GM18519 (cell line): ENCODE measurements at regions not wholly inside any gene's neighbourhood (a gene's known extent, or its start where the extent isn't known, plus 50 kb on each side); places are given as distances from the start of the nearest gene placed in this dataset.
"Not testable (repeated sequence)": the region's sequence is repeated elsewhere in the genome, so short reads cannot be mapped to it uniquely, and the experiment has no call there.

ENCODE experiments used
- ATAC-seq: cut with Tn5 transposase; IDR thresholded peaks from one replicate; pipeline ENCODE4 v1.9.1; 2021; ENCODE audit warnings: mild to moderate bottlenecking, moderate library complexity; ENCODE audit not compliant: unreplicated experiment, low FRiP score

GRCh38 chr6:88458662-88459061, 292.5 kb upstream of the CNR1 start:
- no peak for ATAC-seq

DNA sequence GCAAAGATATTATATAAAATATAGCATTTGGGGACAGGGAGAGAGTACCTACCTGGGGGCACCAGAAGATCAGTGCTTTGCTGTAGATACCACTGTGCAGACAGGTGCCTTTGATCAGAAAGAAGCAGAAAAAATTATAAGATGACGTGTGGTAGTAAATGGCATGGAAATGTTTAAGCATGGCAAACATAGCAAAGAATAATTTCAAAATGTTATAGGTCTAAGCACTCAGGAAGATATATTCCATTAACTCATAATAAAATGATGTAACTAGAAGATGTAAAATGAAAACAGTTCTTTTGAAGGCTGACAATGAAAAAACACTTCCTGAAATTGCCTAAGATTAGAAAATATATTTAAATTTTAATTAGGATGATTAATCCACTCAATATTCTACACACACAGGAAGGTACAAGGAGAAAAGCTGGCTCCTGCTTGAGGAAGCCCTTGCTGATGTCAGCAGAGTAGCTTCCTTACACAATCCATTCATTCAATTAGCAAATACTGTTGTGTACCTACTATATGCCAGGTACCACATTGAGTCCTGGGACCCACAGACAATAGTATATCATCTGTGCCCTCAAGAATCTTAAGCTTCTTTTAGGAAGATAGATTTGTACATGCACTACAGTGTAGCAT, 290.2 kb upstream of the CNR1 start:
- ATAC-seq, result no peak

DNA sequence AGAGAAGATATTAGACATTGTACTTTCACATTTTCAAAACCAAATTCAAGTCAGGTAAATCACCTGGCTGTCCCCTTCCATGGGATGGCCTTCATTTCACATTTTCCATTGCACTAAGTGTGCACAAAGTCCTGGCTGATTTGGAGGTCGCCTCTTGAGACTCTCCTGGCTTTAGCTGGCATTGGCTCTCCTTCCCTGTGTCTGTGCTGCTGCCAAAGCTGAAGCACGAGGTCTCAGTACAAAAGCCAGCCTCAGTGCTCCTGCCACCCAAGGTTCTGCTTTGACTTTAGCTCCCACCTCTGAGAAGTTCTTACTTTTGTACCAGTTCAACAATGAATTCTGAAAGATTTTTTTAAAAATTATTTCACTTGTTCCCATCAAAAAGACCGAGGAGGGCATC, 289.2 kb upstream of the CNR1 start:
- ATAC-seq, result no peak

- ATAC-seq, result no peak
These were observed 288.5 kb upstream of the CNR1 start for GRCh38 chr6:88454658-88455057.

DNA sequence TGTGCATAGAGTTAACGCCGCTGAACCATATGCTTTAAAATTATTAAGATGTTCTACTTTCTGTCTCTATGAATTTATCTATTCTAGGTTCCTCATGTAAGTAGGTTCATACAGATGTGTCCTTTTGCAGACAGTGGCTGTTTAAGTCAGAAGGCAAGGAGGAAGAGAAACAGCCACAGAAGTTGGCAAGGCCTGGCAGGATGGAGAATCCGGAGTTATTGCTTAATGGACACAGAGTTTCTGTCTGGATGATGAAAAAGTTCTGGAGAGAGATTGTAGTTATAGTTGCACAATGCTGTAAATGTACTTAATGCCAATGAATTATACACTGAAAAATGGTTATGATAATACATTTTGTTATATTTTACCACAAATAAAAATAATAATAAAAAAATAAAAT, 283.6 kb upstream of the CNR1 start:
- ATAC-seq, result no peak

DNA sequence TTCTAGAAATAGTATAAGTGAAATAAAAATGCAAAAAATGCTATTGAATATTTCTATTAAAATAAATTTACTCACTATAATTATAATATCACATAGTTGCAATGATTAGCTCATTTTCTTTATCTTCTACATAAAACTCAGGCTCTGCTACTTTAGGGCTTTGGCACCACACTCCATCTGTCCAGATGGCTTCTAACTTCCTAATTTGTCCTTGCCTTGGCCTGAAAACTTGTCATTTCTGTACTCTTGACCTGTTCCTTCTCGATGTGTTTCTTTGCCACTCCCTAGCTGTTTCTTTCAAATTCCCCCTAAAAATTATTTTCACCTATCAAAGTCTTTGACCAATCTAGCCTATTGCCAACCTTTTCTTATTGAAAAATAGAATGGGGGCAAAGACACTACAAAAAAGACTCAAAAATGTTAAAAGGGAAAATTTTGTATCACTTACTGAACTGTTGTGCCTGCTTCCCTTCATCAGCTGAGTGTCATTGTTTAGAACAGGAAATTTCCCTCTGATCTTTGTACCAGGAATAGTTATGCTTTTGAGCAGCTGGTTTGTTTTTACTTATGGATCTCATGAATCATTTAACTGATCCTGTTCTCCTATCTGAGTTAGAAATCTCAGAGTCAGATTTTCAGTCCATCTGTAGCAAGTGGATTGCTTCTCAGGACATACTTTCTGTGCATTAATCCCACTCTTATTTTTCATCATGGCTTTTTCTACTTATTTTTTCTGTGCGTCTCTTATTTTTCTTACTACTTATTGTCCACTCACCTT, 279.2 kb upstream of the CNR1 start:
- no peak for ATAC-seq

DNA sequence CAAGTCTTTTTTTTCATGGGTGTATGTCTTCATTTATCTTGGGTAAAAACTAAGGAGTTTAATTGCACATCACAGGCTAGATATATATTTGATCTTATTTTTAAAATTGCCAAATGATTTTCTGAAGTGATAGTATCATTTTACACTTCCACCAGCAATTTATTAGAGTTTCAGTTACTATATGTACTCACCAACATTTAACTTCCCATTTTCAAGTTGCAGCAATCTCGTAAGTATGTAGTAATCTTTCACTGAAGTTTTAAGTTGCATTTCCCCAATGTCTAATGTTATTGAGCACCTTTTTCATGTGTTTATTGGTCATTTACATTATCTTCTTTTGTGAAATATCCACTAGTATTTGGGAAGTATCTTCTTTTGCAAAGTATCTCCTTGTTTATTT, 277.4 kb upstream of the CNR1 start:
- ATAC-seq, result no peak

- no peak for ATAC-seq
These were observed 276.6 kb upstream of the CNR1 start for GRCh38 chr6:88442737-88443136.

- no peak for ATAC-seq
These were observed 275.2 kb upstream of the CNR1 start for GRCh38 chr6:88441346-88441745.

- no peak for ATAC-seq
These were observed 261.9 kb upstream of the CNR1 start for GRCh38 chr6:88428068-88428467.

- no peak for ATAC-seq
These were observed 259.9 kb upstream of the CNR1 start for GRCh38 chr6:88426005-88426404.

DNA sequence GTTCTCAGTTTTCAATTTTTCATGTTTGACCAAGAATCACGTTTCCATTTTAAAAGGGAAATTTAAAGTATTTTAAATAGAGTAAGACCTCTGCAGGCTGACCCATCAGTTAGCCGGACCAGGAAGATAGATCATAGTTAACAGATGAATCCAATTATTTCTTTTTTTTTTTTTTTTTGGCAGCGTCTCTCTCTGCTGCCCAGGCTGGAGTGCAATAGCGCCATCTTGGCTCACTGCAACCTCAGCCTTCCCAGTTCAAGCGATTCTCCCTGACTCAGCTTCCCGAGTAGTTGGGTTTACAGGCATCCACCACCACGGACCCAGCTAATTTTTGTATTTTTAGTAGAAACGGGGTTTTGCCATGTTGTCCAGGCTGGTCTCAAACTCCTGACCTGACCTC, 256.7 kb upstream of the CNR1 start:
- ATAC-seq, result no peak

DNA sequence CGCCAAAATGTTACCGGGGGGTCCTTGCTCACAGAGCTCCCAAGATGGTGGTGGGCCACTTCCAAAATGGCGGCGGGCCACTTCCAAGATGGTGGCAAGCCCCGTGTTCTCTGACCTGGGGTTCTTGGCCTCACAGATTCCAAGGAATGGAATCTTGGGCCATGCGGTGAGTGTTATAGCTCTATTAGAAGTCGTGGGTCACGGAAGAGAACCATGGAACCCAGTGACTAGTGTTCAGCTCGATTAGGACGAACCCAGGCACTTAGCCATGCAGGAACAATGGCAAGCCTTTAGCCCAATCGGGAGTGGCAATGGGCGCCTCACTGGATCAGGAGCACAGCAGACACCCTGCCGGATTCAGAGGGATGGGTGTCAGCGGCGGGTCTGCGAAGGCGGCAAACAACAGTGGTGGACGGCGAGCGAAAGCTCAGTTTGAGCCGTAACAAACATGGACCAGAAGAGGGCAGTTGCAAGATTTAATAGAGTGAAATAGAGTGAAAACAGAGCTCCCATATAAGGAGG, 254.9 kb upstream of the CNR1 start:
- not testable (repeated sequence) for ATAC-seq

DNA sequence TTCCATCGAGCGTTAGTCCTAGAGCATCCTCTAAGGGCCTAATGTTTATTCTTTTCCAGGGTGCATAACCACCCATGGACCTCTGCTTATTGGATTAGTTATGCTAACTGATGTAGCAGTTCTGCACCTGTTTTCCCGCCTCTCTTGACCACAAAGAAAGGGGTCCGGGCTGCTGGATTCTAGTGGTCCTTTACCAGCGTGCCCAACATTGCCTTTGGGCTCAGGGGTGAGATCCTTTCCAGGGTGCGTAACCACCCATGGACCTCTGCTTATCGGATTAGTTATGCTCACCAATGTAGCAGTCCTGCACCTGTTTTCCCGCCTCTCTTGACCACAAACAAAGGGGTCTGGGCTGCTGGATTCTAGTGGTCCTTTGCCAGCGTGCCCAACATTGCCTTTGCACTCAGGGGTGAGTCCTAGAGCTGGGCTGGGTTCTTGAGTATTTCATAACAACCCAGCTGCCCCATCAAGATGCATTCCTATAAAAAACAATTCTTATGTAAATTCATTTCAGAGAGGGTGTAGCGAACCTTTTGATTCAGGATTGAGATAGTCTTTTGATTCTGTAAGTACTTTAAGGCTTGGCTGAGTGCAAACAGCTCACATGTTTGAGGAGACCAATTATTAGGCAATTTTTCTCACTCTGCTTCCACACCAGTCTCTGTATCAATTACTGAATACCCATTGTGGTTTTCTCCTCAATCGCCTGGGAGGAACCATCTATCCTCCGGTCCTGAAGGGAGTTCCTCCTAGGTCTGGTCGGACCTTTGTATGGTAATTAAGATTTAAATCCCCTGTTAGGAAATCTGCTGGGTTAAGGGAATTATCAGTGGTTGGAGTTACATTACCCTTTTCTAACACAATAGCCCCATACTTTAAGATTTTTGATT, 253.0 kb upstream of the CNR1 start:
- not testable (repeated sequence) for ATAC-seq

GRCh38 chr6:88417361-88417760, 251.2 kb upstream of the CNR1 start:
- ATAC-seq, result not testable (repeated sequence)

DNA sequence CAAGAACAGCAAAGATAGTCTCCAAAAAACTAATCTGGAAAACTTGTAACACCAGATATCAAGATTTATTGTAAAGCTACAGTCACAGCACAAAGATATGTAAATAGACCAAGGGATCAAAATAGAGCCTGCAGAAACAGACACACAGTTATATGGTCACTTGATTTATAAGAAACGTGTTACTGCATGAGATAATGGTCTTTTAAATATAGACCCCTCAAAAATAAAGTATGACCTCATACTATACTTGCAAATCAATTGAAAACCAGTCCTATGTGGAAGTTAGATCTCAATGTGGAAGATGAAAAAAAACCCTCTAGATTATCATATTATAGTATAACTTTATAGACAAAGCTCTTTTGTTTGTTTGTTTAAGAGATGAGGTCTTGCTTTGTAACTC, 247.3 kb upstream of the CNR1 start:
- ATAC-seq, result no peak

DNA sequence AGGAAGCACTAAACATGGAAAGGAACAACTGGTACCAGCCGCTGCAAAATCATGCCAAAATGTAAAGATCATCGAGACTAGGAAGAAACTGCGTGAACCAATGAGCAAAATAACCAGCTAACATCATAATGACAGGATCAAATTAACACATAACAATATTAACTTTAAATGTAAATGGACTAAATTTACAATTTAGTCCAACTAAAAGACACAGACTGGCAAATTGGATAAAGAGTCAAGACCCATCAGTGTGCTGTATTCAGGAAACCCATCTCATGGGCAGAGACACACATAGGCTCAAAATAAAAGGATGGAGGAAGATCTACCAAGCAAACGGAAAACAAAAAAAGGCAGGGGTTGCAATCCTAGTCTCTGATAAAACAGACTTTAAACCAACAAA, 242.2 kb upstream of the CNR1 start:
- ATAC-seq, result not testable (repeated sequence)

GRCh38 chr6:88406674-88407073, 240.5 kb upstream of the CNR1 start:
- not testable (repeated sequence) for ATAC-seq

DNA sequence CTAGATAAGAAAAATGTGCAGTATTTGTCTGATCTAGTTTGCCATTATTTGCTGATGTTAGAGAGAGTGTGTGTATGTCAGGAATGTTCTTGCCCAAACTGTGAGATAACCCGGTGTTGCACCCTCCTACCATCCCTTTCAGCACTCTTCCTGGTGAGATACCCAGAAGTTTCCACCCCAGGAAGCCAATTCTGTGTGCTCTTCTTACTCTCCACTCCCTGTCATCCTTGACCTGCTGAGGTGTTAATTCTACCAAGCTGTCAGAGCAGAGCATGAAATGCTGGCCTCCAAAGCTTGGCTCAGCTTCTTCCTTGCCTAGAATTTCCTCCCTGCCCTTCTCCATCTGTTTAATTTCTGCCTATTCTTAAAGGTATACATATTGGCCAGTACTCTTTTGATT, 237.3 kb upstream of the CNR1 start:
- no peak for ATAC-seq

GRCh38 chr6:88402909-88403308, 236.8 kb upstream of the CNR1 start:
- no peak for ATAC-seq

DNA sequence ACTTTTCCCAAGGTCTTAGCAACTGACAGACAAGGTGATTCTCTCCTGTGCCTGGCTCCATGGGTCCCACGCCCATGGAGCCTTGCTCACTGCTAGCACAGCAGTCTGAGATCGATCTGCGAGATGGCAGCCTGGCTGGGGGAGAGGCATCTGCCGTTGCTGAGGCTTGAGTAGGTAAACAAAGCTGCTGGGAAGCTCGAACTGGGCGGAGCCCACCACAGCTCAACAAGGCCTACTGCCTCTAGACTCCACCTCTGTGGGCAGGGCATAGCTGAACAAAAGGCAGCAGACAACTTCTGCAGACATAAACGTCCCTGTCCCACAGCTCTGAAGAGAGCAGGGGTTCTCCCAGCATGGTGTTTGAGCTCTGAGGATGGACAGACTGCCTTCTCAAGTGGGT, 224.9 kb upstream of the CNR1 start:
- not testable (repeated sequence) for ATAC-seq
